HG03432 (cell line): ENCODE measurements at regions not wholly inside any gene's neighbourhood (a gene's known extent, or its start where the extent isn't known, plus 50 kb on each side); places are given as distances from the start of the nearest gene placed in this dataset.

ENCODE experiments used
- ATAC-seq: cut with Tn5 transposase; IDR thresholded peaks from one replicate; pipeline ENCODE4 v1.9.1; 2021; ENCODE audit warnings: mild to moderate bottlenecking, moderate library complexity; ENCODE audit not compliant: unreplicated experiment

GRCh38 chr2:81734981-81735380, 1430.4 kb upstream of the LRRTM1 start:
- ATAC-seq: no peak

- ATAC-seq: no peak
These were observed 1410.3 kb upstream of the LRRTM1 start for GRCh38 chr2:81714817-81715216.

- no peak for ATAC-seq
These were observed 1402.3 kb upstream of the LRRTM1 start for GRCh38 chr2:81706856-81707255.

GRCh38 chr2:81703831-81704230, 1399.3 kb upstream of the LRRTM1 start:
- ATAC-seq: no peak

GRCh38 chr2:81692566-81692965, 1388.0 kb upstream of the LRRTM1 start:
- ATAC-seq: no peak

- no peak for ATAC-seq
These were observed 1371.1 kb upstream of the LRRTM1 start for GRCh38 chr2:81675641-81676040.

DNA sequence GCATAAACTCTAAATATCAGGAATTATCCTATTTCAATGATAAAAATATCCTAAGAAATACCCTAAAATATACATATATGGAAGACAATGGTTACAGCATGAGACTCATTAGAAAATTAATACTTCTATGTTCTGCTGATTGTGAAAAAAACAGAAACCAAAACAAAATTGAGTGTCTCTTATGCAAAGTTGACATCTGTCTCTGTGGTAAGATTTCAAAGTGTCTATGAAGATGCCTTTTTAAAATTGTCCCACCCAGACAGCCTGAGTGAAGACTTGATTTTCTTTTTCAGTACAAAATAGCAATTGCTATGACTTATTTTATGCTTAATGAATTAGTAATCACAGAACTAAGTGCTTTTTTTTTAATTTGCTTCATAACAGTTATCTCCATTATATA, 1368.4 kb upstream of the LRRTM1 start:
- no peak for ATAC-seq

DNA sequence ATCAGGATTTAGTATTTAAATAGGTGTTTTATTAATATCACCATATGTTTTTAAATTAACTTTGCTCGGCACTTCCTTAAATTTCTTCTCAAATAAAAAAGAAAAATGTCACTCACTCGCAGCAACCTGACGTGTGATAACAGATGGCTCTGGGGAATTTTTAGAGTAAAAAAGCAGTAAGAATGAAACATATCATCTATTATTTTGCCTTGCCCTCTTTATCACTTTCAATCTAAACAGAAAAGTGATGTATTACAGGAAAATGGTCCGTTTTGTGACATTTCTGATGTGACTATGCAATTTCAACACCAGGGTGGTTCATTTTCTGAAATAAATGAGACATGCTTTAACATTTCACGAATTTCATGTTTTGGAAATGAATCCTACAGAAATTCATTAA, 1368.0 kb upstream of the LRRTM1 start:
- no peak for ATAC-seq

DNA sequence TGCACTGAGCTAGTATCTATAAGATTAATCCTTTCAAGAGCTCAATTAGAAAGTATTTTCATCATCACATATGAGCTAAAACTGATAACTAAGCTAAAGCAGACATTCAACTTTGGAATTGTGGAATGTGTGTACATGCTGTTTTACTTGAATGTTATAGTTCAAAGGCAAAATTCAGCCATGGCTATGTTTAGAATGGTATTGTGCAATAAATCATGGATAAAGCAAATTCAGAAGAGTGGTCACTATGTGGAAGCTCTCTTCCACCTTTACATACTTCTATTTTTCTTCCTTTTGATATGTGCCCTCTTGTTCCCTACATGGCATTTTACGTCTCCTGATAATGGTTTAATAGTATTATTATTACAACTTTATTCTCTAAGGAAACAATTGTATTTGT, 1366.3 kb upstream of the LRRTM1 start:
- no peak for ATAC-seq

GRCh38 chr2:81661081-81661480, 1356.5 kb upstream of the LRRTM1 start:
- ATAC-seq: no peak

DNA sequence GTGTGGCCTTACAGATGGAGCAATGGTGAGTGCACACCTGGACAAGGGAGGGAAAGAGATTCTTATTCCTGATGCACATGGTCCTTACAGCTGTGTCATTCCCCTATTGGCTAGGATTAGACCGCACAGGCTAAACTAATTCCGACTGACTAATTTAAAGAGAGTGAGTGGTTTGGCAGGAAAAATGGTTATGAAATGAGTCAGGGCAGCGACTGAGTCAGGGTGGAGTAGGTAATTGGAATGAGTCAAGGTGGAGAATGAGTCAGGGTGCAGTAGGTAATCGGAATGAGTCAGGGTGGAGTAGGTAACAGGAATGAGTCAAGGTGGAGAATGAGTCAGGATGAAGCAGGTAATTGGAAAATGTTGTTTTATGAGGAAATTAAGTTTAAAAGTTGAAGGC, 1353.7 kb upstream of the LRRTM1 start:
- no peak for ATAC-seq

- no peak for ATAC-seq
These were observed 1345.8 kb upstream of the LRRTM1 start for GRCh38 chr2:81650048-81650971.

GRCh38 chr2:81648806-81649205, 1344.3 kb upstream of the LRRTM1 start:
- no peak for ATAC-seq

- no peak for ATAC-seq
These were observed 1343.8 kb upstream of the LRRTM1 start for GRCh38 chr2:81648370-81648769.

- ATAC-seq: no peak
These were observed 1343.2 kb upstream of the LRRTM1 start for GRCh38 chr2:81647715-81648230.

- peak; percentile 62 for ATAC-seq
These were observed 1341.3 kb upstream of the LRRTM1 start for GRCh38 chr2:81645745-81646301.

DNA sequence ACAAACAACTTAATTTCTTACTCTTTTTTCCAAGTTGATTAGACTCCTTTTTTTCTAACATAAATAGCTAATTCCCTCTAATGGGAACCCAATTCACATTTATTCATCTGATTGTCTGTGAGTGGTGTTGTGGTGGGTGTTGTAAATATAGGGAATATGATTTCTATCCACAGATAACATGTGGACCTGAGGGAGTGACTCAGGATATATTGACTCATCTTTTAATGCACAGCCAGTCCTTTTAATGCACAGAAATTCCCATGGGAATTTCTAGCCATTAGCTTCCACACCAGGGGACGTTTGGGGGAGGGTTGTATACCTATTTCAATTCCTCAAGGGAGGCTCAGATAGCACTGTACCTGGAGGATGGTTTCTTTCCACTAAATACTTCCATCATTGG, 1339.6 kb upstream of the LRRTM1 start:
- ATAC-seq: no peak

DNA sequence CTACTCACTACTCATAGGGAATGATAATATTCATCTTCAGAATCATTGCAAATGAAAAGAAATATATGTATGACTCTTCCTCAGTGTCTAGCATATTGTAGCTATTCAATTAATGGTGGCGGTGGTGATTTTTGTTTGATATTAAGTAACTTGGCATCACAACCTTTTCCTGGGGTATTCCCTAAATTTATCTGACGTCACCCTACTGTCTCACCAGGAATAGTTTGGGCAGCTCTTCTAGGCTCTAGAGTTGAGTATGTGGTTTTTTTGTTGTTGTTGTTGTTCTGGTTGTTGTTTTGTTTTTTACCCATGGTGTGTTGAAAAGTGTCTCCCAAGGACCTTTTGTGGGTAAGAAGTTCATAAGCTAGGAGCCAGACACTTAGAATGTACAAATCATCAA, 1320.3 kb upstream of the LRRTM1 start:
- no peak for ATAC-seq

GRCh38 chr2:81600088-81600487, 1295.5 kb upstream of the LRRTM1 start:
- no peak for ATAC-seq

DNA sequence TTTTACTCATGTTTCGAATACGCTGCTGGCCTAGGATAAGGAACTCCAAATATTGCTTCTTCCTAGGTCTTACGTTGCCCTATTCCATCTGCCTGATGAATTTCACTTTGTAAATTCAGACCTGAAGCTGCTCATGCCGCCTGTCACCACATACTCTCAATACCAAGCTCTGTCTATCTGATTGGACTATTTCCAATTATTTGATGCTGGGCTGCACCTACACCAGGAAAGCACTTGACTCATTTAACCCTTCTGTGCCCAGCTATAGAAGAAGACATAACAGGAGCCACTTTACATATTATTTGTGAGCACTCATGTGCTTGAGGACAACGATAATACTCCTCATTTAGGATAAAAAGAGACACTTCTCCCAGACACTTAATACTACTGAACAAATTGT, 1293.9 kb upstream of the LRRTM1 start:
- no peak for ATAC-seq

- no peak for ATAC-seq
These were observed 1284.9 kb upstream of the LRRTM1 start for GRCh38 chr2:81589406-81589805.
